Astrocyte of the spinal cord (primary cell): ENCODE measurements at regions not wholly inside any gene's neighbourhood (a gene's known extent, or its start where the extent isn't known, plus 50 kb on each side); places are given as distances from the start of the nearest gene placed in this dataset.
"Not testable (repeated sequence)": the region's sequence is repeated elsewhere in the genome, so short reads cannot be mapped to it uniquely, and the experiment has no call there.

ENCODE experiments used
- DNase-seq: peaks from one replicate; pipeline ENCODE4 v3.0.0; 2011; ENCODE audit warnings: low read depth, low spot score
- H3K4me3 ChIP-seq: 2 replicates; pipeline ENCODE4 v1.5.1; 2011; ENCODE audit warnings: low read depth, mild to moderate bottlenecking, low read length, moderate library complexity
- in situ Hi-C: cut with HindIII; loops from 2 replicates; pipeline ENCODE4 v1.10.0; 2017; ENCODE audit warnings: low sequenced_read_pairs
- TF ChIP-seq, protein P1 (sequence below): IDR thresholded peaks from 2 replicates; pipeline ENCODE4 v1.5.1; 2012; ENCODE audit warnings: low read depth, mild to moderate bottlenecking, low read length, inconsistent platforms

DNA sequence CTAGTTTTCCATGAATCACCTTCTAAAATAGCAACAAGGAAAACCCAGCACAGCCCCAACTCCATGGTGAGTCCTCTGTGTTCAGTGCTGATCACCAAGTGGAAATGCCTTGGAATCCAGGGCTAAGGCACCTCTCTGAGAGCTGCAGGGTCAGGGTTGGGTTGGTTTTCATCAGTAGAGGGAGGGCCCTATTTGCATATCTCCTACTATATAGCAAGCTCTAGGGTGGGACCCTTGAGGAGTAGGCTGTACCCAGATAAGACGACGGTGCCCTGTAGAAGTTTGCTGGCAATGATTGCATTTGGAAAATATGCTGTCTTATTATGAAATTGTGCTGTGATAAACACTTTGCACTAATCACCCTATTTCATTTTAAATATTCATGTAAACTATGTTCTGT is 1011.8 kb downstream of the TMEM121 start:
- in situ Hi-C loops, result no loop called here
- TF ChIP-seq, protein P1, sequence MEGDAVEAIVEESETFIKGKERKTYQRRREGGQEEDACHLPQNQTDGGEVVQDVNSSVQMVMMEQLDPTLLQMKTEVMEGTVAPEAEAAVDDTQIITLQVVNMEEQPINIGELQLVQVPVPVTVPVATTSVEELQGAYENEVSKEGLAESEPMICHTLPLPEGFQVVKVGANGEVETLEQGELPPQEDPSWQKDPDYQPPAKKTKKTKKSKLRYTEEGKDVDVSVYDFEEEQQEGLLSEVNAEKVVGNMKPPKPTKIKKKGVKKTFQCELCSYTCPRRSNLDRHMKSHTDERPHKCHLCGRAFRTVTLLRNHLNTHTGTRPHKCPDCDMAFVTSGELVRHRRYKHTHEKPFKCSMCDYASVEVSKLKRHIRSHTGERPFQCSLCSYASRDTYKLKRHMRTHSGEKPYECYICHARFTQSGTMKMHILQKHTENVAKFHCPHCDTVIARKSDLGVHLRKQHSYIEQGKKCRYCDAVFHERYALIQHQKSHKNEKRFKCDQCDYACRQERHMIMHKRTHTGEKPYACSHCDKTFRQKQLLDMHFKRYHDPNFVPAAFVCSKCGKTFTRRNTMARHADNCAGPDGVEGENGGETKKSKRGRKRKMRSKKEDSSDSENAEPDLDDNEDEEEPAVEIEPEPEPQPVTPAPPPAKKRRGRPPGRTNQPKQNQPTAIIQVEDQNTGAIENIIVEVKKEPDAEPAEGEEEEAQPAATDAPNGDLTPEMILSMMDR, result no peak
- DNase-seq, result no peak
- H3K4me3 ChIP-seq, result no peak overlapping the region

DNA sequence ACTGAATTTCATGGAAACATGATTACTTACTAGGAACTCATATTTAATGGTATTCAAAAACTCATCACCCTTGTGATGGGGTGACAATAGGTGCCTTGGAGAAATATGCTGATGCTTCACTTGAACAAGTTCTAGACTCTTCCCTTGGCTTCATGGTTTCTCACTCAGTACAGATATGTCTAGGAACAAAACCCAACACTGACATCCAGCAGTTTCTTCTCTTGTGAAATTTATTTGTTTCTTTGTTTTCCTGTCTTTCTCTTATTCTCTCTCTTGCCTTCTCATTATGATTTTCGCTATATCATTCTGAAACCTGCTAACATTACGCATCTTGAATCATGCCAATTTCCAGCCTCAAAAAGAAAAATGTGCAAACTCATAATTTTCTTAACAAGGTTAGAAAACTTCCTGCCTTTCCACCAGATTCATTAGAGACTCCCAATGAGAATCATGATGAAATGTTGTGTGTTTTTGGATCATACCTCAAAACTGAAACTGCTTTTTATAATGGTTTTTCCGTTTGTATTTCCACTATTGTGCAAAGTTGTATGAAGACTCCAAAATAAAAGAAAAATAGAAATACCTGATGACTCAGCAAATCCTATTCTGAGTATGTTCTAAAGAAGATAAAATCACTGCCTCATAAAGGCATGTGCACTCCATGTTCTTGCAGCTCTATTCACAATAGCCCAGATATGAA is 1021.5 kb downstream of the TMEM121 start:
- TF ChIP-seq, protein P1, result no peak
- in situ Hi-C loops, result no loop called here
- no peak for DNase-seq

DNA sequence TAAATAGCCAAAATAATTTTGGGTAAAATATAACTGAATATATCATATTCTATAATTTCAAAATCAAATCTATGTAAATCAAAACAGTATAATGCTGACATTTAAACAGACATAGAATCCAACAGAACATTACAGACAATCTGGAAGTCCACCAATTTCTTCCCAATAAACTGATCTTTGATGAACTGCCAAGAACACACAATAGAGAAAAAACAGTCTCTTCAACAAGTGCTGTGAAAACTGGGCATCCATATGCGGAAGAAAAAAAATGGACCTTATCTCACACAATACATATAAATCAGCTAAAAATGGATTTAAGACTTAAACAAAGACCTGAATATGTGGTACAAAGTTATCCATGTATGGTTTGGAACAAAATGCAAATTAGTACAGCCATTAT is 1022.7 kb downstream of the TMEM121 start:
- TF ChIP-seq, protein P1, result no peak
- H3K4me3 ChIP-seq, result no peak overlapping the region
- in situ Hi-C loops, result no loop called here
- no peak for DNase-seq

More for the DNA sequence above, 1021.5 kb downstream of the TMEM121 start:
- no peak overlapping the region for H3K4me3 ChIP-seq

DNA sequence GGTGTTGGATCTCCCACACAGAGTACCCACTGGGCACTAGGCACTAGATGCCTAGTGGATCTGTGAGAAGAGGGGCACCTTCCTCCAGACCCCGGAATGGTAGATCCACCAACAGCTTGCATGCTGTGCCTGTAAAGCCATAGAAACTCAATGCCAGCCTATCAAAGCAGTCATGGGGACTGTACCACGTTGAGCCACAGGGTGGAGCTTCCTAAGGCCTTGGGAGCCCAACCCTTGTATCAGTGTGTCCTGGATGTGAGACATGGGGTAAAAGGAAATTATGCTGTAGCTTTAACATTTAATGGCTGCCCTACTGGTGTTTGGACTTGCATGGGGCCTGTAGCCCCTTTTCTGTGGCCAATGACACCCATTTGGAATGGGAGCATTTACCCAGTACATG is 1024.9 kb downstream of the TMEM121 start:
- in situ Hi-C loops, result no loop called here
- DNase-seq, result no peak
- TF ChIP-seq, protein P1, result no peak
- H3K4me3 ChIP-seq, result no peak overlapping the region

DNA sequence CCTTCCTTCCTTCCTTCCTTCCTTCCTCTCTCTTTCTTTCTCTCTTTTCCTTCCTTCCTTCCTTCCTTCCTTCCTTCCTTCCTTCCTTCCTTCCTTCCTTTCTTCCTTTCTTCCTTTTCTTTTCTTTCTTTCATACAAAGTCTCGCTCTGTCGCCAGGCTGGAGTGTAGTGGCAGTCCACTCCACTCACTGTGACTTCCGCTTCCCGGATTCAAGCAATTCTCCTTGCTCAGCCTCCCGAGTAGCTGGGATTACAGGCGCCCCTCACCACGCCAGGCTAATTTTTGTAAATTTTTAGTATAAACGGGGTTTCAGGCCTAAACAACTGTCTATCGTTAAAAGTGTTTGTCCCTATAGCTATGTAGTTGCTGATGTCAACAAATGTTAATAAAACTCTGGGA is 1029.8 kb downstream of the TMEM121 start:
- in situ Hi-C loops, DNase-seq, H3K4me3 ChIP-seq: not testable (repeated sequence)

DNA sequence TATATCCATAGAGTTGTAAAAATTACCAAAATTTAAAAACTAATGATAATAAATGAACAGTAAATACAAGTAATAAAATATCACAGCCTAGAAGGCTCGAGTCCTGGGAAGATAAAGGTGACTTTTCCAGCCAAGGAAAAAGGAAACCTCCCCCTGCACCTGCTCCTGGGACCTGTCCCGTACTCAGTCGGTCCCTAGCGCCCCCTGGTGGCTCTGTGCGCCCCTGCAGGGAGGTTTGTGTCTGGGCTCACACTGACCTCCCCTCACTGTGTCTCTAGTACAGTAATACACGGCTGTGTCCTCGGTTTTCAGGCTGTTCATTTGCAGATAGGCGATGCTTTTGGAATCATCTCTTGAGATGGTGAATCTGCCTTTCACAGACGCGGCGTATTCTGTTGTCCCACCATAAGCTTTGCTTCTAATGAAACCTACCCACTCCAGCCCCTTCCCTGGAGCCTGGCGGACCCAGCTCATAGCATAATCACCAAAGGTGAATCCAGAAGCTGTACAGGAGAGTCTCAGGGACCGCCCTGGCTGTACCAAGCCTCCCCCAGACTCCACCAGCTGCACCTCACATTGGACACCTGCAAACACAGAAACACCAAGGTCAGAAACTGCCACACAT is 1030.4 kb downstream of the TMEM121 start:
- no peak for DNase-seq
- H3K4me3 ChIP-seq, result no peak overlapping the region
- in situ Hi-C loops, result no loop called here
- TF ChIP-seq, protein P1, result peak; percentile 12

DNA sequence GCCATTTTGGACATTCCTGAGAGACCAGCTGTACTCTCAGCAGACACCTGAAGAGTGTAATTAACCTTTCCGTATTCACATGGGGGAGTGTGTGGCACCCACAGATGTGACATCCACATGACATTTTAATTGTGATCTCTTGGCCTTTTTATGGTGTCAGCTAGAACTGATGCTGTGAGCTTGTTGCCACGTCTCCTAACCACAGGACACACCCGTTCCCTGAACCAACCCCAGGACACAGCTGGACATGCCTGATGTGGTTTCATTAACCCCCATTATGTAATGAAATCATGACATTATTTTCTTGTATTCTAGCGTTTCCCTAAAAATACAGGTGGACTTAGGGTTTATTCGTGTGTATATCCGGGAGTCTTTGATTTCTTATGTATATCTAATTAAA is 1036.1 kb downstream of the TMEM121 start:
- TF ChIP-seq, protein P1, result no peak
- in situ Hi-C loops, result no loop called here
- no peak for DNase-seq
- H3K4me3 ChIP-seq, result no peak overlapping the region
